ENCODE measurements at regions not wholly inside any gene's neighbourhood (a gene's known extent, or its start where the extent isn't known, plus 50 kb on each side); places are given as distances from the start of the nearest gene placed in this dataset.
A peak's percentile ranks its signal among the peaks of the same experiment; 100 is the strongest.
"Not testable (repeated sequence)": the region's sequence is repeated elsewhere in the genome, so short reads cannot be mapped to it uniquely, and the experiment has no call there.

DNA sequence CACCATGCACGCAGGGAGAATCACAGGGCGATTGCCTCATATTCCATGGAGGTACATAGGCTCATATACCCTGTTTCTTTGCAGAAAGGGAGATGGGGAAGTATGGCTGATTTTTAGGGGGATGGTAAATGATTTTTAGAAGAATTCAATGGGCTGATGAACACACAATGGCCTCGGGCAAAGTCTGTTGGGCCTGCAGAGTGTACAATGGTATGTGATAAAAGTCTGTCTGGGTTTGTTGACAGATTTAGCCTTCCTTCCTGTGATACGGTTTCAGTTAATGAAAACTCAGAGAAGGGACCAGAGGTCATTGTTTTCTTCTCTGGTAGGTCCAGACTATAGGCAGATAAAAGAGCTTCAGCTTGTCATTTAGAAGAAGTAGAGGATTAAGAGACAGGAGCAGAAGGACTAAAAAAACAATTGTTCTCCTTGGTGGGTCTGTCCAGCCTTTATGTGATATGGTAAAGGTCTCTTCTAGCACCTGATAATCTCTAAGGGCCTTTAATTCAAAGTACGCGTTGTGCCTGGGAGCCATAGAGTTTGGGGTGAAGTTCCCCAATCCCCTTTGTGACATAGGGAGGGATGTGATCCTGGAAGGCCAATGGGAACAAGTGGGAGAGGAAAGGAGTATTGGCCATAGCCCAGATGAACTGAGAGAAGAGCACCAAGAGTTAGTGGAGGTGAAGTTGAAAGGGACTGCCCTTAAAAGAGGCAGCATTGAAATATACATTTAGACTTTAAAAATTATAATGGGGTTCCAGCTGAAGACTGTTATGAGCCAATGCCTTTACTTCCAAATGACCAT is 107.5 kb upstream of the SERPINE2 start:
- DNase-seq (ENCODE audit: low spot score) = peak; percentile 50

DNA sequence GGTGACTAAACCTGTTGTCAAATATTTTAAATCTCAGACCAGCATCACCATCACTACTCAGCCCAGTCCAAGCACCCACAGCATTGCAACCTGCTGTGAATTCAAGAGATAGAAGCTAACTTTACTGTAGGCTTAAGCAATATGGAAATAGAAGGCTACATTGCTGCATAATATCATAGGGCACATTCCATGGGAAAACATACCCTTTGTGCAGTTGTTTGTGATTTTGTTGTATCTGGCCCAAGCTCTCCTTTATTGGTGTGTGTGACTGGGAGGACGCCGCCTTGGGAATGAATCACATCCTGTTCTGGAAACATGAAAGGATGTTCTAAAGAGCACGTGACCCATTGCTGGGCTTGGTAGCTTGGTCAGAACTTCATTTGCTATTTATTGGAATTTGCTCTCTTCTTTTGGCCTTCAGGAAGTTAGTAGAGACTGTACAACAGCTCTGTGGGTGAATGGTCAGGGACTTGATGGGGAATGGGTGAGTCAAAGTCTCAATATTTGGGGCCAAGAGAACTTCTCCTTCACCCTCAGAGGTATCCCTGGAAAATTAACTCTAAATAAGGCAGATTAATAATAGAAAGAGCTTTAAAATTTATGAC is 106.8 kb upstream of the SERPINE2 start:
- peak; percentile 95 for DNase-seq (ENCODE audit: low spot score)

DNA sequence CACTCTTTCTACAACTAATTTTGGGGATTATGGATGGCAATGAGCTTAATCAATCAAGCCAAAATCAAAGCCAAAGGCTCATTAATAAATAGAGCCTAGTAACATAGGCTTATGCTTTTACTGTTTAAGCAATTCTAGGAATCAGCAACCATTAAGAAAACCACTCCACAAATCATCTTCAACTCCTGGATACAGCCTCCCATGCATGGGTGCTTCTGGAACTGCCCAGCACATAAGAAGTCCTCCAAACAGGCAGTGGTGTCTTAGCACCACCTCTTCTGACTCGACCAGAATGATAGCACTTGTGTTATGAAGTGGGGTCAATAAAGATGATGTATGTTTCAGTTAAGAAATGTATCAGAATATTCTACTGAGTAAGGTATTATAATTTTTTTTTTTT is 104.4 kb upstream of the SERPINE2 start:
- DNase-seq (ENCODE audit: low spot score) = no peak

DNA sequence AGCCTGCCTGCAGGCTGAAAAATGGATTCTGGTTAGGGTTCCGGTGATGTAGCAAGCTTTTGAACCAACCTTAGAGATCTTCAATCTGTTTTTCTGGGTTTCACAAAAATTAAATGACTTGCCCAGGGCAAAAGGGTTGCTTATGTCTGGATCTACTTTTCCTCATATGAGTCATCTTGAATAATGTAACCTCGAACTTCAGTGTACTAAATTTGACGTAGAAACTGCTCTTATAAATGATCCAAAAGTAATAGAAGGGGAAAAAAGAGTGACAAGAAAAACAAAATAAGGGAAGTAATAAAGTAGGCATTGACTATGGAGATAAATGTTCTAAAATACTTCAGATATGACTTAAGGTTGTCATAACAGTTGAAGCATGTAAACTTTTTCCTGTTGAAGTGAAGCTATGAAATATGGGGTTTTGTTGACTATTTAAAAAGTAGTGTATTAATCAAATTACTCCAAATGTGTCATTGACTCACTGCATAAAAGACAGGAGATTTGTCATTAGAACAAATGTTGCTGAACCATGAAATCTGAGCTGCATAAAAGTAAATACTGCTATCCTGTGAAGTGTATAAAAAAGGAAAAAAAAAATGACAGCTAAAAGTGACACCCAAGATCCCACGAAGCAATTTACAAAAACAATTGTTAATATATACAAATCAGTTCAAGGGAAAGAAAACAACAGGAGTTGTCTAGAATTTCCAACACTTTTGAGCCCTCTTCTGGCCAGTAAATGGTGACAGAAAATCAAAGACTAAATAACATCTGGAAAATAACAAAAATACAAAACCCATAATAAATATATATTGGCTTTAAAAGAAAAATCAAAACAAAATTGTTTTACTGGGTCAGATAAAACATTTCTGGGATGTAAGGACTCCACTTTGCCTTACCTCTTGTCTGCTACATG is 103.6 kb upstream of the SERPINE2 start:
- peak; percentile 33 for DNase-seq (ENCODE audit: low spot score)

DNA sequence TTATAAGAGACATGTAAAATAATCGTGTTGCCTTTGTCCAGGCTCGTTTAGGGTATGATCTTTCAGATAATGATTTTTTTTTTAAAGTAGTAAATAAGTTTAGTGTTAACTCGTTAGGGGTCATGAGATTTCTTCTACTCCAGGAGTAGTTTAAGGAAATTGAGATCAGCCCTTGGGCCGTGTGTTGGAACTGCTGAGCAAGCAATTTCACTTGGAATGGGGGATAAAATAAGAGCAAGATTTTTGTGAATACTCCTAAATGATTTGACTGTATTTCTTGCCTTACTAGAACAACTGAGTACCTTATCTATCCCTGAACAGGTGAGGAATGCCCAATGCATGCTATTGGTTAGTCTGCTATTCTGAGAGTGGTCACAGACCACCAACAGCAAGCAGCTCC is 102.2 kb upstream of the SERPINE2 start:
- no peak for DNase-seq (ENCODE audit: low spot score)

DNA sequence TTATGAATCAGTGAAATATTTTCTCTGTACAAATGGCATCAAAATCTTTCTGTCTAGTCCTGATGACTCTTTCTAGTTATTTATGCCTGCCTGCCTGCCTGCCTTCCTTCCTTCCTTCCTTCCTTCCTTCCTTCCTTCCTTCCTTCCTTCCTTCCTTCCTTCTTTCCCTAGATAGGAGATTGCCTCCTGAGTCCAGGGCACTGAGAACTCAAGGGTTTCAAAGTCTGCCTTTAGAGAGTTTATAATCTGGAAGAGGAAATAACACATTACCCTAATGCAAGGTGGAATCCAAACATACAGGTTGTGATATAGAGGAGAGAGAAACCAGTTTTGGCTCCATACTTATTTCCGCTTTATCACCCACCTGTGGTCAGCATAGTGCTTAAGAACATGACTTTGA is 98.1 kb upstream of the SERPINE2 start:
- no peak for DNase-seq (ENCODE audit: low spot score)

DNA sequence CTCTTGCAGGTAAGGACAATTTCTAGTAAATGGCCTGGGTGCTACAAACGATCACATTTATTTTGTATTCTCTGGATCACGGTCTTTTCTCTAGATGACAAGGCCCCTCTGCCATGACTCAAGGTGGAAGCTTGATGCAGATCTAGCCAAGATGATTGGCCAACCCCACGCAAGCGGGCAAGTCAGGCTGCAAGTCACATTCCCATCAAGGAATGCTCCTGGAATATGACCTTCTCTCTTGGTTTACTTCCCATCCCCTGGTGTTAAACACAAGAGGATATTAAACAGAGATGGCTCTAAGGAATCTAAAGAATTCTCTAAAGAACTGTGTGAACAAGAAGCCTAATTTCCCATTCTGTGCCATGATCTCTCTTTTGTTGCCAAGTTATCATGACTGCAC is 97.3 kb upstream of the SERPINE2 start:
- no peak for DNase-seq (ENCODE audit: low spot score)

DNA sequence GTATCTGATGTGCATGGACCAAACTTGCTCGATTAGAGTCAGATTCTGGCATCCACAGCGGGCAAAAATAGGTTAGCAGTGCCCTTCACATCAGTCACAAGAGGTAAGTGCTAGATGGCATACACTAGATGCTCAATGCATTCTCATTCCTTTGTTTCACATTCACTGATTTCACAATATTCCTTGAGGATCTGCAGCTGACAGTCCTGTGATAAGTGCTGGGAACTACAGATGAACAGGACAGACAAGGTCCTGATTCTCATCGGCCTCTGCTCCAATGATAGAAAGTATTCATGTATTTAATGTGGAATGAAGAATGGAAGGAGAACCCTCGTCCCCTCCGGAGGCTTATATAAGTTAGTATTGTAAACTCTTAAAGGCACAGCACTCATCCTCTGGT is 96.8 kb upstream of the SERPINE2 start:
- DNase-seq (ENCODE audit: low spot score) = no peak

DNA sequence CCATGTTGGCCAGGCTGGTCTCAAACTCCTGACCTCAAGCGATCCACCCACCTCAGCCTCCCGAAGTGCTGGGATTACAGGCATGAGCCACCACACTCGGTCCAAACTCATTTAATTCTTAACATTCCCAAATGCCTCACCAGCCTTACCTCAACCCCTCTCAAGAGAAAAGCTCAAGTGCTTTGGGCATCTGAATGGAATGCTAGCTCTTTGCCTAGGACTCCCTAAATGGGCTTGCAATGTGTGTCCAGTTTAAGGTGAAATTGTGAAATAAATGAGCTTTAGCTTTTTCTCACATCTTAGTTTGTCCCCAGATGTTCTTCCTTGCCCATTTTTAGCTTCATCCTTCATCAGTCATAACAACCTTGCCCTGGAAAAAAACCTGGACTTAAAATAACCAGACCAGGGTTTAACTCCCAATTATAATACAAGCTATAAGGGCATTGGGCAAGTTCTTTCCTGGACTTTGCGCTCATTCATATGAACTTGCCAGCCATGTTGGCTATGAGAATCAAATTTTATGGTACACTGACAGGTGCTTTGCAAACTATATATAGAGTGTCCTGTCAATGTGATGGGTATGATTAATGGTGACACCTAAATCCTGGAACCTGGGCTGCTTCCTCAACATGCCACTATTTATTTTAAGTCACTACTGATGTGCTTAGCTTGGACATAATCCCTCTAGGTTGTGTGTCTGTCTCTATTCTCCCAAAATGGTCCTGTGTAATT is 95.1 kb upstream of the SERPINE2 start:
- DNase-seq (ENCODE audit: low spot score) = no peak

DNA sequence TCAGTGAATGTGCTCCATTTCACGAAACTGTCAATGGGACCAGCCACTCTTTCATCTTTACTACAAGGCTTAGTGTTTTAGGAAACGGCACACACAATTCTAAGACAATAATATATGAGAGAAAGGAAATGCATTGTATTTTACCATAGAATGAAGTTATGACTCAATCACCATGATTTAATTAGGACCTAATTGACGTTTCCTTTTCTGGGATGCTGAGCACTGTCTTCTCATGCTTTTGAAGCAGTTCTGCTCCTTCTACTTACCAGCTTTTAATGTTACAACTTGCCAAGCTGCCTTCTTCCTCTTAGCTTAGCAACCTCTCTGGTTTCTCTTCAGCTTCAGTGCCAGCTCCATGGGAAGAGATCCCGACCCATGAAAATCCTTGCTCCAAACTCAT is 94.3 kb upstream of the SERPINE2 start:
- no peak for DNase-seq (ENCODE audit: low spot score)

DNA sequence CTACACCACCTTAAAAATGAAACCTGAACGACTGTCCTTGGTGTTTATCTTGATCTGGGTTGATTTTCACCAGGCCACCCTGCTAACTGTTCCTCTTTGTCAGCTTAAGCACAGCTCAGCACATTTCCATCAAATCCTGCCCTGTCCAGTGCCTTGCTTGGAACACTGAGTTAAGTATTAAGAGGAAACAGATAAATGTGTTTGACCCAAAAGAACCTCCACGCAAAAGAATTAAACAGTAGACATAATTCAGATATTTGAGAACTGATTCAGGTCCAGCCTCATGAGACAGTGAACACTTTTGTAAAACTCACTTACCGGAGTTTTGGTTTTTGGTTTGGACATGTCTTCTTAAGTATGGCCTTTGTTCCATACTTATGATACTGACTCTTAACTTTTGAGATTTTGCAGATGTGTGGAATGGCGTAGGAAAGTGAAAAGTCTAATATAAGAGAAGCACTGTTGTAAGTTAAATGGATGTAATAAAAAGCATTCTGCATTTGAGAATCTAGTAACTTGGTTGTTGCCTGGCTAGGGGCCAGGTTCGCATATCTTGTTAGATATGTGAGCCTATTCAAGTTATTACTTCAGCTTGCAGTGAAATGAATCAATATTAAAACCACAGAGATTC is 88.9 kb upstream of the SERPINE2 start:
- no peak for DNase-seq (ENCODE audit: low spot score)

DNA sequence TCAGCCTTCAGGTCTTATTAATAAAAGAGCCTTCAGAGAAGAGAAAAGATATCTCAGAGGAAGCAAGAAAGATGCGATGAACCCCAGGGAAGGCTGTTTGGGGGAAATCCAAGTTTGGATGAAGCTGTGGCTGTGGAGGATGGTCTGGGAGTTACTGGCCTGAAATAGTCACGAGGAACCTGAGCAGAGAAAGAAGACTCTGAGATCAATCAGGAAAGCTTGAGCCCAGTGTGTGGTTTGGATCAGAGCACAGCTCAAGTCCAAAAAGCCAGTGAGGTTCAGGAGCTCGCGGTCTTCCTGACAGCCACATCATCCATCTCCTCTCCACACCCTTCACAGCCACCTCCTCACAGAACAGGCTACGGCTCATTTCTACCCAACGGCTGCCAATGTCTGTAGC is 87.4 kb upstream of the SERPINE2 start:
- DNase-seq (ENCODE audit: low spot score) = no peak

DNA sequence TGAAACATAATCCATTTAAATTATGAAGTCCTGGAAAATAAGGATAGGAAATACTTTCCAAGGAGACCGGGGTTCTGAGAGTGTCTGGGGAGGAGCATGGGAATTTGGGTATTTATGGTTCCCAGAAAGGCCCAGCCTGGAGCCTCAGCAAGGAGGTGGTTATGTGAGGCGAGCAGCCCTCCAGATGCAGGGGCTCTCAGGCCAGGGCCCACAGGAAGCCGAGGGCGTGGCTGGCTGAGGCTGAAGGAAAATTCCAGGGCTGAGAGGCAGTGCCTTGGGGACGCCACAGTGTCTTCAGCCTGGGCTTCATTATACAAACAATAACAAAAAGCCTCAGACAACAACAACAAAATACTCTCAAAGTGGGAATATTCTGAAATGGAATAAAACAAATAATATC is 86.9 kb upstream of the SERPINE2 start:
- no peak for DNase-seq (ENCODE audit: low spot score)

DNA sequence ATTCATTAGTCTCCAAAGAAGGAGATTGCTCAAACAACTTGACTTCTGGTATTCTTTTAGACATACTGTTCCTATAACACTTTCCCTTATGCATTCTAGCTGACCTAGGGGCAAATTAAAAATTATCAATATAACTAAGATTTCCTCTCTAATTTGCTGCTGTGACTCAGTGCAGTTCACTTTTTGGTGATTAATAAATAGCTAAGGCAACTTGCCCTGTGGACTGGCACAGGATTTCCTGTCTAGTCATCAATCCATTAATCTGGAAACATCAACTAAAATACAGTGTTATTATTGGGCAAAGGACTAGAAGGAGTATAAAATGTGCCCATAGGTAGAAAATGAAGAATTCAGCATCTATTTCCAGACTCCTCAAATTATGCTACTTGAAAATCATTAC is 83.5 kb upstream of the SERPINE2 start:
- no peak for DNase-seq (ENCODE audit: low spot score)

DNA sequence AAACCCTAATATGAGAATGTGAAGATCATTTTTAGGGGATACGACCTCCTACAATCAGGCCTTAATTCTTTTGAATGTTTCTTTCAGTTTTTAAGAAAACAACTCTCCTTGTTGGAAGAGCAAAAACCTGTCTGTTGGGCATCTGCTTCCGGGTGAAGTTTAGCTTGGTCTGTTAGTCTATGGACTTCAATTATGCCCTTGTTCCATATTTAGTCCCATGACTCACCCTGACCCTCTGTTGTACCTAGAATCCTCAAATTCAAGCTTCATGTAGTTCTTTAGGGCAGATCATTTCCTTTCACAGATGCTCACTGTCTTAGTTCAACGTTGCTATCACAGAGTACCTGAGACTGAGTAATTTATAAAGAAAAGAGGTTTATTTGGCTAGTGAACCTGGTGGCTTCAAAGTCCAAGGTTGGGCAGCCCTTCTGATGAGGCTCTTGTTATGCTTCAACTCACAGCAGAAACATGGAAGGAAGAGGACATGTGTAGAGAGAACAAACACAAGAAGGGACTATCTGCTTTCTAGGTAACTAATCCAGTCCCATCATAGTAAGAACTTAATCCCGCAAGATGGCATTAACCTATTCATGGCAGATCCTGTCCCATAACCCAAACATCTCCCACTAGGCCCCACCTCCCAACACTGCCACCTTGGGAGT is 82.5 kb upstream of the SERPINE2 start:
- no peak for DNase-seq (ENCODE audit: low spot score)

DNA sequence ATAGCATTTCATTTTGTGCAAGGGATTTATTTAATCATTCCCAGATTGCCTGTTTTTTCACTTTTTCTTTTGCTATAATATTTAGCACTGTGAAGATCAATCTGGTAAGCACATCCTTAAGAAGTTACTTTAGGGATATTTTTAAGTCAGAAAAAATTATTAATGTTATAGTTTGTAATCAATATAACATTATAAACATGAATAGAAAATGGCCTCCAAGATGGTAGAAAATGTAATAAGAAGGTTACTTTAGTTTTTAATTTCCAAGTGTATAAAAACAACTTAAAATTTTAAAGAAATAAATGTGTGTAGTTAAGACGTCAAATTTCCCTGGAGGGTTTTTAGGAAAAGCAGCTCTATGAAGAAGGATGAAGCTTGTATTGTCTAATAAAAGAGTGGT is 81.9 kb upstream of the SERPINE2 start:
- DNase-seq (ENCODE audit: low spot score) = no peak

DNA sequence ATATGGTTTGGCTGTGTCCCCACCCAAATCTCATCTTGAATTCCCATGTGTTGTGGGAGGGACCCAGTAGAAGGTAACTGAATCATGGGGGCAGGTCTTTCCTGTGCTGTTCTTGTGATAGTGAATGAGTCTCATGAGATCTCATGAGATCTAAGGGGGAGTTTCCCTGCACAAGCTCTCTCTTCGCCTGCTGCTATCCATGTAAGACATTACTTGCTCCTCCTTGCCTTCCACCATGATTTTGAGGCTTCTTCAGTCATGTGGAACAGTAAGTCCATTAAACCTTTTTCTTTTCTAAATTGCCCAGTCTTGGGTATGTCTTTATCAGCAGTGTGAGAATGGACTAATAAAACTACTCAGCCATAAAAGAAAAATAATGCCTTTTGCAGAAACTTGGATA is 80.8 kb upstream of the SERPINE2 start:
- not testable (repeated sequence) for DNase-seq (ENCODE audit: low spot score)

DNA sequence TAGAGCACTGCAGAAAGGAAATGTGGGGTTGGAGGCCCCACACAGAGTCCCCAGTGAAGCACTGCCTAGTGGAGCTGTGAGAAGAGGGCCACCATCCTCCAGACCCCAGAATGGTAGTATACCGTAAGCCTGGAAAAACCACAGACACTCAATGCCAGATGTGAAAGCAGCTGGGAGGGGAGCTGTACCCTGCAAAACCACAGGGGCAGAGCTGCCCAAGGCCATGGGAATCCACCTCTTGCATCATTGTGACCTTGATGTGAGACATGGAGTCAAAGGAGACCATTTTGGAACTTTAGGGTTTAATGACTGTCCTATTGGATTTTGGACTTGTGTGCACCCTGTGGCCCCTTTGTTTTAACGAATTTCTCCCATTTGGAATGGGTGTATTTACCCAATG is 75.3 kb upstream of the SERPINE2 start:
- DNase-seq (ENCODE audit: low spot score) = no peak

DNA sequence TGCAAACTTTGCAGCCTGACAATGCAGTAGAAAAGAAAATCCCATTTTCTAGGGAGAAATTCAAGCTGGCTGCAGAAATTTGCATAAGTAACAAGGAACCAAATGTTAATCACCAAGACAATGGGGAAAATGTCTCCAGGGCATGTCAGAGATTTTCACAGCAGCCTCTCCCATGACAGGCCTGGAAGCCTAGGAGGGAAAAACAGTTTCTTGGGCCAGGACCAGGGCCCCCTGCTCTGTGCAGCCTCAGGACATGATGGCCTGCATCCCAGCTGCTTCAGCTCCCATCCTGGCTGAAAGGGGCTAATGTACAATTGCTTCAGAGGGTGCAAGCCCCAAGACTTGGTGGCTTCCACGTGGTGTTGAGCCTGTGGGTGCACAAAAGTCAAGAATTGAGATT is 74.8 kb upstream of the SERPINE2 start:
- not testable (repeated sequence) for DNase-seq (ENCODE audit: low spot score)

DNA sequence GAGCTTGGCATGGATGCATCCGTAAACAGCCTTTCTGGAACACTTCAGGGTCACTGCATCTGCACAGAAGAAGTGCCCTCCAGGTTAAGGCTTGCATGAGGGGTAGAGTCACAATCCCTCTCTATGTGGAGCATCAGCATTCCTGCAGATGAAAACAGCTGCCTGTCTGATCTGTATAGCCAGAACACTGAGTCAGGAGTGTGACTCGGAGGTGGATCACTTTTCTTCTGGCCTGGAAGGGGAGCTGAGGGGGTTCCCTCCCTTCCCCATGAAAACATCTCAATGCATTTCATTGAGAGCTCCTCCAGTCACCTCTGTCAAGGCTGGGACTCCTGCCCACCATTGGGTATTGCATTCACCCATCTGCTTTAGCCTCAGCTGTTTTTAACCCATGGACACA is 72.5 kb upstream of the SERPINE2 start:
- DNase-seq (ENCODE audit: low spot score) = no peak

DNA sequence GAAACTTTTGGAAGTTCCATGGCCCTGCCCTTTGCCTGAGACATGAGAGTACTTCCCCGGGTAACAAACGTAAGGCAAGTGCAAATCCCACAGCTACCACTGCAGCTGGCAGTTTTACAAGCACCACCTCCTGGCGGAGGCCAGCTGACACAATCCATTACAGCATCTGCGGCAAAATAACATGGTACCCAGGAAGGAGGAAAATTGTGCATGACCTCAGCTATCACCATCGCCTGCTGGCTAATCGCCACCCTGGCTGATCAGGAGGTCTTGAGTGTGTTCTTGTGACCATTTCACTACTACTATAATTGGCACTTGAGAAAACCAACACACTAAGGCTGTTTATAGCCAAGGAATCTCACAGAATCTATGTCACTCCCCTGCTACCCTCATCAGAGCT is 71.7 kb upstream of the SERPINE2 start:
- no peak for DNase-seq (ENCODE audit: low spot score)

Measured in LoVo (cell line).